GM18505 (cell line): ENCODE measurements at regions not wholly inside any gene's neighbourhood (a gene's known extent, or its start where the extent isn't known, plus 50 kb on each side); places are given as distances from the start of the nearest gene placed in this dataset.

Source experiments
- ATAC-seq: cut with Tn5 transposase; IDR thresholded peaks from one replicate; pipeline ENCODE4 v1.9.1; 2021; ENCODE audit not compliant: unreplicated experiment
- POLR2A ChIP-seq: IDR thresholded peaks from 4 replicates; pipeline ENCODE4 v1.6.1; 2011; ENCODE audit warnings: borderline replicate concordance; ENCODE audit not compliant: insufficient read depth, insufficient read length; ENCODE audit errors: extremely low read depth

DNA sequence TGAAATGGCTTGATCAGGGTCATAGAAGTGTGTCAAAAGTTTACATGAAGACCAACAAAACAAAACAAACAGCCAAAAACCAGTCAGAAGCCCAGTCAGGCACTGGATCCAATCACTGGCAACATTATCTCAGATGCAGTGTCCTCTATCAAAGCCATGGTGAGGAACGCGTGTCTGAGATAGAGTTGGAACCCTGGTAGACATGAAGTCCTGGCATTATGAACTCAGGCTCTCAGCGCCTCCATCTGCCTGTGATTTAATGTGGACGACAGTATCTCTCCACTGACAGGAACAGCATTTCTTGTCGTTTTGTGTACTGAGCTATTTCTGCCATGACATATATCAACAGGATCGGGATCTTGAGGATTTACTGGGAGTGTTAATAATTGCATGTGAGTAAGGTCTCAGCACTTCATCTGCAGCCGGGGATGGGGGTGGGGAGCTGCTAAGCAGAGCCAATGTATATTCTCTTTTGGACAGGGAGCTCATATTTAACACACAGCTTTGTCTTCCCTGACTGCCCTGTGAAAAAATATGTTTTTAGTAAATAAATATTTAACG, 1120.0 kb downstream of the IGSF11 start:
- no peak for ATAC-seq
- TF ChIP-seq POLR2A = no peak

DNA sequence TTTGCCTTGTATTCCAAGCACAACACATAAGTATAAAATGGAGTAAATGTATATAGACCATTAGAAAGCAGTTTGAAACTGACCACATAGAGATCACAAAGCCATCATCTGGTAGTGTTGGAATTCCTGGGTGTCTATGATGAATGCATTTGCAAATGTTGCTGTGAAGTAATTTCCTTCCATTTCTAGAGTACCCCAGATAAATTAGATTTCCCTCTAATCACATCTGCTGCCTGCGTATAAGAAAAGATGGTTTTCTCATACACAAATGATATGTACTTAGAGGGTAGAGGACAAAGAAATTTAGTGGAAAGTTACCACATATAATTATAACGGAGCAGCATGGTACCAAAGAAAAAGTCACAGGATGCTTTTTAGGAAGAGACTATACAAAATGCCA, 1117.8 kb downstream of the IGSF11 start:
- no peak for TF ChIP-seq POLR2A
- ATAC-seq = no peak

DNA sequence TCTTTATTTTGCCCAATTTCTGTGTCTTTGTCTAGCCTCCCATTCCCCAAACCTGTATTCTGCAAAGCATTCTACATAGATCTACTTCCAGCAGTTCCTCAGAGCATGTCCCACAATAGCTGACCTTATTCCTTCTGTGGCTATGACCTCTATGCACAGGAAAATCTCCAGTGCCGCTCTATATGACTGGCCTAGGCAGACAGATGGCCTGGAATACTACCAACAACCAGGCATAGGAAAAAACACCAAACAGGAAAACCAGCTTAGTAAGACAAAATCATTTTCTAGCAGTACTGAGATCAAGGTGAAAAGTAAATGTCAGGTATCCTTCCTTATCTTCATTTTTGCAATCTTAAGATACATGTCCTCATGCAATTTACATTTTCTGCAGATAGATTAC, 1115.0 kb downstream of the IGSF11 start:
- ATAC-seq = no peak
- no peak for TF ChIP-seq POLR2A

DNA sequence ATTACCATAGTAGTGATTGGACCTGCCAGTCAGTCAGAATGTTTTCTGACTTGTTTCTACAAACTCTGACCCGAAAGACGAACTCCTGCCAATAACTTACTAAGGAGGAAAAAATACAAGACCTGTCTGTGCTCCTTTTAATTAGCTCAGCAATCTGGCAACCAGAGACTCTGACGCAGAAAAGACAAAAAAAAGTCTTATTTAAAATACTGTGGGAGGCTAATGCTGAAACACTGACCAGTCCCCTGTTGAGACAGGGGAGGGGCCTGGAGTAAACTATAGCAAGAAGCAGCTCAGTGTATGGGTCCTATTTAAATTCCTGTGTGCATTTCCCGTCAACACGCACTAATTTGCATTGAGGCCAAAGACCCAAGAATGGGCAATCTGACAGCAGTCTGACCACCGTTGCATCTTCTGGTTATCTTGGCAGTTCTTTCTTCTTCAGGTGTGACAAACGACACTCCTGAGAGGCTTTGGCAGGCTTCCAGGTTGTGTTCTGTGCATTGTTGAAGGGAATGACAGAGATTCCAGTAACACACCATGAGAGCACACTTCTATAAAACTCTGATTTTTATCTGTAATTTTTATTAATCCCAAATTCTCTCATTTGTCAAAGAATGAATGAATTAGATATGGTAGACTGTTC, 1114.3 kb downstream of the IGSF11 start:
- no peak for ATAC-seq
- no peak for TF ChIP-seq POLR2A

DNA sequence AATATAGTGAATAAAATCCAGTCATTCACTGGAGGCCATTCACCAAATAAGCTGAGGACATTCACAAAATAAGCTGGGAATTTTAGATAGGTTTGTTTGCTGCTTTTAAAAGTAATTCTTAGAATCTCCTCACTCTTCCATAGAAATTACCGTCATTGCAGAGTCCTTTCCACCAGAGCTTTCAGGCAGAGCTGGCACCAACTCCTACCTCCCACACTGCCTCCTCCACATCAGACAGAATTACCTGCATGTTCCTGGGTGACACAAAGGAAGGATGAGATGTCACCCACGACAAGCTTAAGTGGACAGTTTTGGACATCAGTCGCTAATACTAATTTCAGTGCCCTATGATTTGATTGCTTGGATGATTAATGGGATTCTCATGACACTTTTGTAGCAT, 1113.2 kb downstream of the IGSF11 start:
- no peak for TF ChIP-seq POLR2A
- no peak for ATAC-seq

DNA sequence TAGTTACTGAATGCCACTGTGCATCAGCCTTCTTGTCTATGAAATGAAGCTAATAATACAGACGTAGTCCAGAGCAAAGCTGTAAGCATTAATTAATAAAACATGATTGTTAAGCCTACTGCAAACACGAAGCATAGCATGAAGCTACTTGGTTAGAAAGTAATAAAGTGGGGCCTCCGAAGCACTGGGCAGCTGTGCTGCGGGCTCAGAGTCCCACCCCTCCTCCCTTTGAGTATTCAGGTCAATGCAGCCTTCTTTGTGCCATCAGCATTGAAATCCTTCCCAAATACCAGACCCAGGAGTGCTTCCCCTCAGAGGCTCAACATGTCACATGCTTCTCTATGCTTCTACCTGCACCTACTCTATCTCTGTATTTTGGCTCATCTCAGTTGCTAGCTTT, 1112.6 kb downstream of the IGSF11 start:
- no peak for ATAC-seq
- TF ChIP-seq POLR2A = no peak

DNA sequence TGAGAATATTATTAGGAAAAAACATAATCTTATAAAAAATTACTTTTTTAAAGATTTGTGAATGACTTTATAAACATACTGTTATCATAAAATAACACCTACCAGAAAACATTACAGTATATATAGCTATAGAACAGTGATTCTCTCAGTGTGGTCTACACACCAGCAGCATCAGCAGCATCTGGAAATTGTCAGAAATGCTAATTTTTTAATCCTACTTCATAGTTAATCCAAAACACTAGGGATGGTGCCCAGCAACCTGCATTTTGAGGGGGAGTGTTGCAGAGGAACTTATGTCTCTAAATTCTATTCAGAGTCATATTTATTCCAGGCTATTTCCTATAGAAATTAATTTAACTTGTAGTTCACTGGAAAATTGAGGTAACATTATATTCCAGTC, 1107.8 kb downstream of the IGSF11 start:
- no peak for TF ChIP-seq POLR2A
- ATAC-seq = no peak

DNA sequence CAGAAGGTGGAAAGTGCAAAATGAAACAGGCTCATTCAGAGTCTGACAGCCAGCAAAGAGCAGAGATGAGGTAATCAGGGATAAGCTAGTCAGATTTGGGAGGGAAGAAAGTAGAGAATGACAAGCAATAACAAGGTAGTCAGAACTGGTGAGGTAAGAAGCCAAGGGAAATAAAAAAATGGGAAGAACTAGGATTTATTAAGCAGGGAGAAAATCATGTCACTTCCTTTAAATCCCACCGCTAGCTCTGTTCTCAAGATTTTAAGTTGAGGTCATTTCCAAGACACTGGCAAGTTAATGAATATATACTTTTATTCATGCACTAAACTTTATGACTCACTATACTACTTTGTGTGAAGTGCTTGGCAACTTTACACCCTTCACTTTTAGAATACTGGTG, 1106.8 kb downstream of the IGSF11 start:
- TF ChIP-seq POLR2A = no peak
- ATAC-seq = no peak

DNA sequence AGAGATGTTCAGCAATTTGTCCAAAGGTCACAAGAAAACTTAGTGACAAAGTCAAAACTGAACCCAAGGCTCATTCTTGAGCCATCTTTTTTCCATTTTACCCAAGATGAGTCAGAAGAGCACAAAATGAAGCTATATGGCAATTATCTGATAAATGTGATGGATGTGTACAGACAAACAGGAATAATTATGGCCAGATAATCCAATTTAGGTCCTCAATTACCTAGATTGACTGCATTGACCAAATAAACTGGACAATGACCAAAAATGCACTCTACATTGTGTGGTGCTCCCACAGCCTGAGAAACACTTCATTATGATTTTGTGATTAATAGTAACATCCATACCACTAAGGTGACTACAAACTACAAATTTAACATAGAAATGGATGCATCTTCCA, 1105.8 kb downstream of the IGSF11 start:
- no peak for TF ChIP-seq POLR2A
- ATAC-seq = no peak

DNA sequence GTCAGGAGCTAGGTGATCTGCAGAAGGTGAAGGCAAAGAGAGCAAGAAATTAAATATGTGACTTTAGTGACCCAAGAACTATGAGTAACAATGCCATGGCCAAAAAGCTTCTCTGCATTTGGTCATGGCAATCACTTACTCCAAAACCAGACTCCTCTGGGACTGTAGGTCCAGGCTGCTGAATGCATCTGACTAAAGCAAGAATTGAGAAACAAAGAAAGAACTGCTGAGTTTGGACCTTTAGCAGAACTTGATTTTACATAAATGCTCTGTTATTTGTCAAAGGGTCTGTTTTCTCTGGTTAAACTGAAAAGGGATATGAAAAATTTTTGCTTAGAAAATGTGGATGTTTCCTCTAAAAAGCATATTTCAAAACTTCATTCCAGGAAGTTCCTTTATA, 1102.2 kb downstream of the IGSF11 start:
- no peak for ATAC-seq
- TF ChIP-seq POLR2A = no peak

DNA sequence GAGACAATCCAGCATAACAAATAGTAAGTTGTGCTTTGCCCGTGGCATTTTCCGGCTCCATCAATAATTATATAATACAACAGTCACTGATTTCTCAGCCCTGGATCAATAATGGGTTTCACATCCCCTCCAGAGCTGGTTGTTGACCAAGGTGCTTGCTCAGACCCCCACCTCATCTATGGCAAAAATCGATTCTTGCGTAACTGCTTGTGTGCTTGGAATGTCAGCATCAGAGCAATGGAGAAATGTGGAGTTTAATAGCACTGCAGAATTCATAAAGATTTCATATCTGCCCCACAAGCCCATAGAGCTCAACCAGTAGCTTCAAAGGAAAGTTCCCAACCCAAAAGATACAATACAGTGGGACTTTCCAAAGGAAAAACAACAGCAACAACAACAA, 1098.5 kb downstream of the IGSF11 start:
- no peak for TF ChIP-seq POLR2A
- no peak for ATAC-seq

DNA sequence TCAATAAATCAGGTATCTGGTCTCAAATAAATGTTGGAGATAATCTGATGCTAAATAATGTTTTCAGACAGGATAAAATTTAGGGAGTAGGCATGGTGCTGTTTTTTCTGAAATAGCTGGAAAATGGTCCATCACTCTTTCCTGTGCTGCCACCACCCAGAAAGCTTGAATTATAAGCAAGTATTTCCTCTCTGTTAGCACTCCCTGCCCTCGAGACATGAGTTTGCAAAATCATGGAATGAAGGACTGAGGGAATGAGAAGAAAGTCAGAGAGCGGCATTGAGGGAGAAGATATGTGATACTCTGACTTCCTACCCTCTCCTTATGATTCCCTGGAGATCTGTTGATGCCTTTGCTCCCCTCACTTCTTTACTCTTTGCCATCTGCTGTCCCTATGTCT, 1095.7 kb downstream of the IGSF11 start:
- TF ChIP-seq POLR2A = no peak

DNA sequence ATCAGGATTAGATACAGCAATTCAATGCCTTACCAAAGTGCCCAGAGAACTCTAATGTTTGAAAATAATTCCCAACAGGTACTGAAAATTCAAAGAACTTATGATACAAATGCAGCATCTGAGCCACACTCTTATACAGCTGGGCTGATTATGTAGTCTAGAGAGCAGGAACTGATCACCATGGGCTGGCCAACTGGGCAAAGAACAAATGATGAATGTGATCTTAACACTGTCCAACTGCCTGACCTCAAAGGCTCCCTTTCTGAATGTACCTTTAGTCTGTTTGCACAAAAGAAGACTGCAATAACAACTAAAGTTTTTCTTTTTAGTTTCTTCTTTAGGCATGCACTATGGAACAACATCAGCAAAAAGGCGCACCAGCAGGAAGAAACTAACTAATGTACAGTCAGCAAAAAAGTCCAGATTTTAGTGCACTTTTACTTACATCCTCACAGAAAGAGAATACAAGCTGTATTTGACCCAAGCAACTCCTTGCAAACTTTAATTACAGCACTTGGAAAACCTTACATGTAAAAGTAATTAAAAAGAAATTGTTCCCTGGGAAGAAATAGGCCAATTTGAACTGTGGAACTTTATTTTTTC, 1095.1 kb downstream of the IGSF11 start:
- TF ChIP-seq POLR2A = no peak

More for the DNA sequence above, 1095.7 kb downstream of the IGSF11 start:
- ATAC-seq = no peak

DNA sequence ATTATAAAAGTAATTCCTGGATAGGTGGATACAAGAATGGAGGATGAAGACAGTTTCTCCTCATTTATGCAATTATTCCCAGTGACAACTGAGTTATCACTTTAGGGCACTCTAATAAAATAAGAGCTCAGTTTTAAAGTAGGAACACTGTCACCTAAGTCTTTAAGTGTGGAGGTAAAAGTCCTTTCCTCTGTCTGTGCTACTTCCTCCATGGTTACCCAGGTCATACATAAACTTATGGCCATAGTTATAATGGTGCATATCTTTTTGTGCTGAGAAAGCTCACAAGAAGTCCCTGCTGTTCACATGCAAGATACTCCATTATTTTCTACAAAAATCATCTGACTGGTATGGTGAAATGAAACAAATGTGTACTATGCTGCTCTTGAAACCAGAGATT, 1093.6 kb downstream of the IGSF11 start:
- TF ChIP-seq POLR2A = no peak
- ATAC-seq = no peak

More for the DNA sequence above, 1095.1 kb downstream of the IGSF11 start:
- no peak for ATAC-seq
